GM23338 (cell line): ENCODE measurements at regions not wholly inside any gene's neighbourhood (a gene's known extent, or its start where the extent isn't known, plus 50 kb on each side); places are given as distances from the start of the nearest gene placed in this dataset.
"Not testable (repeated sequence)": the region's sequence is repeated elsewhere in the genome, so short reads cannot be mapped to it uniquely, and the experiment has no call there.

ENCODE experiments used
- ATAC-seq: fragments of 200-7000 bp; cut with Tn5 transposase; 3 replicates; pipeline ENCODE4 v1.9.1; 2020
- DNase-seq: peaks from one replicate; pipeline ENCODE4 v3.0.0-alpha.2; 2015; ENCODE audit warnings: low spot score
- H2AFZ ChIP-seq: fragments of 200-600 bp; sonication (generic); 2 replicates; pipeline ENCODE4 v1.8.0; 2016; ENCODE audit warnings: antibody characterized with exemption, mild to moderate bottlenecking, moderate library complexity
- H3F3A ChIP-seq: fragments of 200-600 bp; sonication (generic); replicated peaks from 2 replicates; pipeline ENCODE4 v1.8.0; 2017; ENCODE audit warnings: antibody characterized with exemption, mixed run types, low read depth
- H3K27ac ChIP-seq: fragments of 200-600 bp; sonication (generic); 2 replicates; pipeline ENCODE4 v1.6.1; 2016; ENCODE audit warnings: low read depth
- H3K27me3 ChIP-seq: fragments of 200-600 bp; sonication (generic); 2 replicates; pipeline ENCODE4 v1.8.0; 2016; ENCODE audit warnings: mild to moderate bottlenecking, mixed run types, moderate library complexity; ENCODE audit not compliant: insufficient read depth
- H3K36me3 ChIP-seq: fragments of 200-600 bp; sonication (generic); 2 replicates; pipeline ENCODE4 v1.8.0; 2016; ENCODE audit warnings: mild to moderate bottlenecking; ENCODE audit not compliant: insufficient read depth
- H3K4me1 ChIP-seq: fragments of 200-600 bp; sonication (generic); 2 replicates; pipeline ENCODE4 v1.8.0; 2016; ENCODE audit warnings: mild to moderate bottlenecking, moderate library complexity; ENCODE audit not compliant: insufficient read depth
- H3K4me2 ChIP-seq: fragments of 200-600 bp; sonication (generic); 2 replicates; pipeline ENCODE4 v1.7.1; 2017; ENCODE audit warnings: mixed run types
- H3K4me3 ChIP-seq: fragments of 200-600 bp; sonication (generic); 2 replicates; pipeline ENCODE4 v1.6.1; 2016; ENCODE audit warnings: mixed run types
- H3K79me2 ChIP-seq: fragments of 200-600 bp; sonication (generic); replicated peaks from 2 replicates; pipeline ENCODE4 v1.8.0; 2017; ENCODE audit warnings: mild to moderate bottlenecking; ENCODE audit not compliant: insufficient read depth
- H3K9me2 ChIP-seq: fragments of 200-600 bp; sonication (generic); 2 replicates; pipeline ENCODE4 v1.8.0; 2017; ENCODE audit not compliant: insufficient read depth
- H4K20me1 ChIP-seq: fragments of 200-600 bp; sonication (generic); replicated peaks from 2 replicates; pipeline ENCODE4 v1.8.0; 2017; ENCODE audit warnings: mild to moderate bottlenecking; ENCODE audit not compliant: insufficient read depth
- H3K27ac Mint-ChIP-seq: 2 replicates; pipeline ENCODE4 v1.8.0; 2020; ENCODE audit warnings: inconsistent platforms, mild to moderate bottlenecking, moderate library complexity, mixed read lengths
- H3K27me3 Mint-ChIP-seq: 3 replicates; pipeline ENCODE4 v1.8.0; 2022; ENCODE audit warnings: low read depth, mild to moderate bottlenecking, moderate library complexity, mixed read lengths, inconsistent platforms; ENCODE audit not compliant: insufficient read depth, poor library complexity
- H3K36me3 Mint-ChIP-seq: 3 replicates; pipeline ENCODE4 v1.8.0; 2021; ENCODE audit warnings: low read depth, mild to moderate bottlenecking, inconsistent platforms, moderate library complexity, mixed read lengths
- H3K4me1 Mint-ChIP-seq: 3 replicates; pipeline ENCODE4 v1.8.0; 2020; ENCODE audit warnings: mild to moderate bottlenecking, inconsistent platforms, mixed read lengths
- H3K4me3 Mint-ChIP-seq: 3 replicates; pipeline ENCODE4 v1.8.0; 2021; ENCODE audit warnings: moderate library complexity, mild to moderate bottlenecking, inconsistent platforms, mixed read lengths
- H3K9me3 Mint-ChIP-seq: 3 replicates; pipeline ENCODE4 v1.8.0; 2020; ENCODE audit warnings: moderate library complexity, mild to moderate bottlenecking, inconsistent platforms, mixed read lengths
- EZH2 ChIP-seq: fragments of 200-600 bp; sonication (generic); IDR thresholded peaks from one replicate; pipeline ENCODE4 v1.8.0; 2017; ENCODE audit warnings: antibody characterized with exemption, mild to moderate bottlenecking, low read depth; ENCODE audit not compliant: unreplicated experiment
- JUNB ChIP-seq: IDR thresholded peaks from one replicate; pipeline ENCODE4 v1.6.1; 2016; ENCODE audit warnings: antibody characterized with exemption; ENCODE audit not compliant: unreplicated experiment
- NANOG ChIP-seq: IDR thresholded peaks from 2 replicates; pipeline ENCODE4 v1.6.1; 2016; ENCODE audit warnings: antibody characterized with exemption, borderline replicate concordance
- STAT1 ChIP-seq: IDR thresholded peaks from one replicate; pipeline ENCODE4 v1.6.1; 2016; ENCODE audit warnings: antibody characterized with exemption; ENCODE audit not compliant: unreplicated experiment
- ZNF114 ChIP-seq: fragments of 250-450 bp; sonication (Bioruptor Pico); IDR thresholded peaks from 2 replicates; pipeline ENCODE4 v1.5.0; 2020; ENCODE audit warnings: mild to moderate bottlenecking, moderate library complexity
- ZNF331 ChIP-seq: fragments of 250-450 bp; sonication (Bioruptor Pico); IDR thresholded peaks from 2 replicates; pipeline ENCODE4 v1.5.0; 2020; ENCODE audit warnings: low read depth, mild to moderate bottlenecking, moderate library complexity
- TF ChIP-seq, protein P1 (sequence below): fragments of 250-450 bp; sonication (Bioruptor Pico); IDR thresholded peaks from 2 replicates; pipeline ENCODE4 v1.5.0; 2020; ENCODE audit warnings: mild to moderate bottlenecking, moderate library complexity
- TF ChIP-seq, protein P2 (sequence below), 2 experiments: fragments of 200-600 bp in 1 of 2; sonication (generic) in 1 of 2; conservative IDR thresholded peaks; 2 replicates each; pipeline versions ENCODE4 v1.5.1 to v1.6.1; 2016 to 2017; ENCODE audit warnings: antibody characterized with exemption in 2 of 2, low read depth in 2 of 2, mild to moderate bottlenecking in 2 of 2, moderate library complexity in 1 of 2
- TF ChIP-seq, protein P3 (sequence below): IDR thresholded peaks from one replicate; pipeline ENCODE4 v1.6.1; 2018; ENCODE audit warnings: antibody characterized with exemption; ENCODE audit not compliant: unreplicated experiment
- TF ChIP-seq, protein P4 (sequence below): IDR thresholded peaks from 2 replicates; pipeline ENCODE4 v1.6.1; 2016; ENCODE audit warnings: antibody characterized with exemption

GRCh38 chr2:176428944-176429469 lies 159.8 kb downstream of the MTX2 start:
- H3F3A ChIP-seq, H3K27ac ChIP-seq, H3K27me3 Mint-ChIP-seq, H3K36me3 Mint-ChIP-seq, H3K9me3 Mint-ChIP-seq, DNase-seq, H3K4me3 ChIP-seq, H3K9me2 ChIP-seq, H4K20me1 ChIP-seq, ATAC-seq, H3K4me2 ChIP-seq, H2AFZ ChIP-seq, H3K36me3 ChIP-seq, H3K4me1 Mint-ChIP-seq, H3K27ac Mint-ChIP-seq, H3K79me2 ChIP-seq, H3K27me3 ChIP-seq, H3K4me3 Mint-ChIP-seq: not testable (repeated sequence)
- peaks cover 12% of the 10 kb centered on the region for H3K4me1 ChIP-seq

- no peak overlapping the region for H3K4me3 ChIP-seq
- TF ChIP-seq NANOG (no peak), EZH2 (no peak), STAT1 (no peak), JUNB (no peak), ZNF114 (CRISPR knock-in tag) (no peak), ZNF331 (no peak)
- TF ChIP-seq, protein P1, sequence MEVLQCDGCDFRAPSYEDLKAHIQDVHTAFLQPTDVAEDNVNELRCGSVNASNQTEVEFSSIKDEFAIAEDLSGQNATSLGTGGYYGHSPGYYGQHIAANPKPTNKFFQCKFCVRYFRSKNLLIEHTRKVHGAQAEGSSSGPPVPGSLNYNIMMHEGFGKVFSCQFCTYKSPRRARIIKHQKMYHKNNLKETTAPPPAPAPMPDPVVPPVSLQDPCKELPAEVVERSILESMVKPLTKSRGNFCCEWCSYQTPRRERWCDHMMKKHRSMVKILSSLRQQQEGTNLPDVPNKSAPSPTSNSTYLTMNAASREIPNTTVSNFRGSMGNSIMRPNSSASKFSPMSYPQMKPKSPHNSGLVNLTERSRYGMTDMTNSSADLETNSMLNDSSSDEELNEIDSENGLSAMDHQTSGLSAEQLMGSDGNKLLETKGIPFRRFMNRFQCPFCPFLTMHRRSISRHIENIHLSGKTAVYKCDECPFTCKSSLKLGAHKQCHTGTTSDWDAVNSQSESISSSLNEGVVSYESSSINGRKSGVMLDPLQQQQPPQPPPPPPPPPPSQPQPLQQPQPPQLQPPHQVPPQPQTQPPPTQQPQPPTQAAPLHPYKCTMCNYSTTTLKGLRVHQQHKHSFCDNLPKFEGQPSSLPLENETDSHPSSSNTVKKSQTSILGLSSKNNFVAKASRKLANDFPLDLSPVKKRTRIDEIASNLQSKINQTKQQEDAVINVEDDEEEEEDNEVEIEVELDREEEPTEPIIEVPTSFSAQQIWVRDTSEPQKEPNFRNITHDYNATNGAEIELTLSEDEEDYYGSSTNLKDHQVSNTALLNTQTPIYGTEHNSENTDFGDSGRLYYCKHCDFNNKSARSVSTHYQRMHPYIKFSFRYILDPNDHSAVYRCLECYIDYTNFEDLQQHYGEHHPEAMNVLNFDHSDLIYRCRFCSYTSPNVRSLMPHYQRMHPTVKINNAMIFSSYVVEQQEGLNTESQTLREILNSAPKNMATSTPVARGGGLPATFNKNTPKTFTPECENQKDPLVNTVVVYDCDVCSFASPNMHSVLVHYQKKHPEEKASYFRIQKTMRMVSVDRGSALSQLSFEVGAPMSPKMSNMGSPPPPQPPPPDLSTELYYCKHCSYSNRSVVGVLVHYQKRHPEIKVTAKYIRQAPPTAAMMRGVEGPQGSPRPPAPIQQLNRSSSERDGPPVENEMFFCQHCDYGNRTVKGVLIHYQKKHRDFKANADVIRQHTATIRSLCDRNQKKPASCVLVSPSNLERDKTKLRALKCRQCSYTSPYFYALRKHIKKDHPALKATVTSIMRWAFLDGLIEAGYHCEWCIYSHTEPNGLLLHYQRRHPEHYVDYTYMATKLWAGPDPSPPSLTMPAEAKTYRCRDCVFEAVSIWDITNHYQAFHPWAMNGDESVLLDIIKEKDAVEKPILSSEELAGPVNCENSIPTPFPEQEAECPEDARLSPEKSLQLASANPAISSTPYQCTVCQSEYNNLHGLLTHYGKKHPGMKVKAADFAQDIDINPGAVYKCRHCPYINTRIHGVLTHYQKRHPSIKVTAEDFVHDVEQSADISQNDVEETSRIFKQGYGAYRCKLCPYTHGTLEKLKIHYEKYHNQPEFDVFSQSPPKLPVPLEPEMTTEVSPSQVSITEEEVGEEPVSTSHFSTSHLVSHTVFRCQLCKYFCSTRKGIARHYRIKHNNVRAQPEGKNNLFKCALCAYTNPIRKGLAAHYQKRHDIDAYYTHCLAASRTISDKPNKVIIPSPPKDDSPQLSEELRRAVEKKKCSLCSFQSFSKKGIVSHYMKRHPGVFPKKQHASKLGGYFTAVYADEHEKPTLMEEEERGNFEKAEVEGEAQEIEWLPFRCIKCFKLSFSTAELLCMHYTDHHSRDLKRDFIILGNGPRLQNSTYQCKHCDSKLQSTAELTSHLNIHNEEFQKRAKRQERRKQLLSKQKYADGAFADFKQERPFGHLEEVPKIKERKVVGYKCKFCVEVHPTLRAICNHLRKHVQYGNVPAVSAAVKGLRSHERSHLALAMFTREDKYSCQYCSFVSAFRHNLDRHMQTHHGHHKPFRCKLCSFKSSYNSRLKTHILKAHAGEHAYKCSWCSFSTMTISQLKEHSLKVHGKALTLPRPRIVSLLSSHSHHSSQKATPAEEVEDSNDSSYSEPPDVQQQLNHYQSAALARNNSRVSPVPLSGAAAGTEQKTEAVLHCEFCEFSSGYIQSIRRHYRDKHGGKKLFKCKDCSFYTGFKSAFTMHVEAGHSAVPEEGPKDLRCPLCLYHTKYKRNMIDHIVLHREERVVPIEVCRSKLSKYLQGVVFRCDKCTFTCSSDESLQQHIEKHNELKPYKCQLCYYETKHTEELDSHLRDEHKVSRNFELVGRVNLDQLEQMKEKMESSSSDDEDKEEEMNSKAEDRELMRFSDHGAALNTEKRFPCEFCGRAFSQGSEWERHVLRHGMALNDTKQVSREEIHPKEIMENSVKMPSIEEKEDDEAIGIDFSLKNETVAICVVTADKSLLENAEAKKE: no peak
- TF ChIP-seq, protein P2, sequence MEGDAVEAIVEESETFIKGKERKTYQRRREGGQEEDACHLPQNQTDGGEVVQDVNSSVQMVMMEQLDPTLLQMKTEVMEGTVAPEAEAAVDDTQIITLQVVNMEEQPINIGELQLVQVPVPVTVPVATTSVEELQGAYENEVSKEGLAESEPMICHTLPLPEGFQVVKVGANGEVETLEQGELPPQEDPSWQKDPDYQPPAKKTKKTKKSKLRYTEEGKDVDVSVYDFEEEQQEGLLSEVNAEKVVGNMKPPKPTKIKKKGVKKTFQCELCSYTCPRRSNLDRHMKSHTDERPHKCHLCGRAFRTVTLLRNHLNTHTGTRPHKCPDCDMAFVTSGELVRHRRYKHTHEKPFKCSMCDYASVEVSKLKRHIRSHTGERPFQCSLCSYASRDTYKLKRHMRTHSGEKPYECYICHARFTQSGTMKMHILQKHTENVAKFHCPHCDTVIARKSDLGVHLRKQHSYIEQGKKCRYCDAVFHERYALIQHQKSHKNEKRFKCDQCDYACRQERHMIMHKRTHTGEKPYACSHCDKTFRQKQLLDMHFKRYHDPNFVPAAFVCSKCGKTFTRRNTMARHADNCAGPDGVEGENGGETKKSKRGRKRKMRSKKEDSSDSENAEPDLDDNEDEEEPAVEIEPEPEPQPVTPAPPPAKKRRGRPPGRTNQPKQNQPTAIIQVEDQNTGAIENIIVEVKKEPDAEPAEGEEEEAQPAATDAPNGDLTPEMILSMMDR (conservative IDR thresholded peaks at IDR 0.05; ENCODE audit: low read depth in 2 of 2): no peak
- TF ChIP-seq, protein P3, sequence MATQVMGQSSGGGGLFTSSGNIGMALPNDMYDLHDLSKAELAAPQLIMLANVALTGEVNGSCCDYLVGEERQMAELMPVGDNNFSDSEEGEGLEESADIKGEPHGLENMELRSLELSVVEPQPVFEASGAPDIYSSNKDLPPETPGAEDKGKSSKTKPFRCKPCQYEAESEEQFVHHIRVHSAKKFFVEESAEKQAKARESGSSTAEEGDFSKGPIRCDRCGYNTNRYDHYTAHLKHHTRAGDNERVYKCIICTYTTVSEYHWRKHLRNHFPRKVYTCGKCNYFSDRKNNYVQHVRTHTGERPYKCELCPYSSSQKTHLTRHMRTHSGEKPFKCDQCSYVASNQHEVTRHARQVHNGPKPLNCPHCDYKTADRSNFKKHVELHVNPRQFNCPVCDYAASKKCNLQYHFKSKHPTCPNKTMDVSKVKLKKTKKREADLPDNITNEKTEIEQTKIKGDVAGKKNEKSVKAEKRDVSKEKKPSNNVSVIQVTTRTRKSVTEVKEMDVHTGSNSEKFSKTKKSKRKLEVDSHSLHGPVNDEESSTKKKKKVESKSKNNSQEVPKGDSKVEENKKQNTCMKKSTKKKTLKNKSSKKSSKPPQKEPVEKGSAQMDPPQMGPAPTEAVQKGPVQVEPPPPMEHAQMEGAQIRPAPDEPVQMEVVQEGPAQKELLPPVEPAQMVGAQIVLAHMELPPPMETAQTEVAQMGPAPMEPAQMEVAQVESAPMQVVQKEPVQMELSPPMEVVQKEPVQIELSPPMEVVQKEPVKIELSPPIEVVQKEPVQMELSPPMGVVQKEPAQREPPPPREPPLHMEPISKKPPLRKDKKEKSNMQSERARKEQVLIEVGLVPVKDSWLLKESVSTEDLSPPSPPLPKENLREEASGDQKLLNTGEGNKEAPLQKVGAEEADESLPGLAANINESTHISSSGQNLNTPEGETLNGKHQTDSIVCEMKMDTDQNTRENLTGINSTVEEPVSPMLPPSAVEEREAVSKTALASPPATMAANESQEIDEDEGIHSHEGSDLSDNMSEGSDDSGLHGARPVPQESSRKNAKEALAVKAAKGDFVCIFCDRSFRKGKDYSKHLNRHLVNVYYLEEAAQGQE: no peak
- TF ChIP-seq, protein P4, sequence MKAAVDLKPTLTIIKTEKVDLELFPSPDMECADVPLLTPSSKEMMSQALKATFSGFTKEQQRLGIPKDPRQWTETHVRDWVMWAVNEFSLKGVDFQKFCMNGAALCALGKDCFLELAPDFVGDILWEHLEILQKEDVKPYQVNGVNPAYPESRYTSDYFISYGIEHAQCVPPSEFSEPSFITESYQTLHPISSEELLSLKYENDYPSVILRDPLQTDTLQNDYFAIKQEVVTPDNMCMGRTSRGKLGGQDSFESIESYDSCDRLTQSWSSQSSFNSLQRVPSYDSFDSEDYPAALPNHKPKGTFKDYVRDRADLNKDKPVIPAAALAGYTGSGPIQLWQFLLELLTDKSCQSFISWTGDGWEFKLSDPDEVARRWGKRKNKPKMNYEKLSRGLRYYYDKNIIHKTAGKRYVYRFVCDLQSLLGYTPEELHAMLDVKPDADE: no peak
- no peaks in the 10 kb centered on the region for H3F3A ChIP-seq
- no peaks in the 10 kb centered on the region for H4K20me1 ChIP-seq
- no peak overlapping the region for H3K4me2 ChIP-seq
- DNase-seq (no peak), ATAC-seq (no peak)
- H3K27ac ChIP-seq: no peak overlapping the region
- Mint-ChIP-seq H3K4me1 (no peaks in the 10 kb centered on the region), H3K36me3 (no peaks in the 10 kb centered on the region), H3K4me3 (no peak overlapping the region), H3K27me3 (no peaks in the 10 kb centered on the region), H3K9me3 (no peaks in the 10 kb centered on the region), H3K27ac (no peak overlapping the region)
- H2AFZ ChIP-seq: no peak overlapping the region
- H3K9me2 ChIP-seq: no peaks in the 10 kb centered on the region; the same call in 1 of the 2 replicates
- H3K27me3 ChIP-seq: no peaks in the 10 kb centered on the region
- H3K4me1 ChIP-seq: no peaks in the 10 kb centered on the region
- H3K36me3 ChIP-seq: no peaks in the 10 kb centered on the region; the same call in 1 of the 2 replicates
- no peaks in the 10 kb centered on the region for H3K79me2 ChIP-seq
These were observed 163.2 kb downstream of the MTX2 start for GRCh38 chr2:176432434-176432833.
